K562 (cell line): ENCODE measurements at regions not wholly inside any gene's neighbourhood (a gene's known extent, or its start where the extent isn't known, plus 50 kb on each side); places are given as distances from the start of the nearest gene placed in this dataset.

ENCODE experiments used
- ATAC-seq: fragments of 200-7000 bp; cut with Tn5 transposase; 3 replicates; pipeline ENCODE4 v1.9.1; 2020; ENCODE audit warnings: moderate library complexity
- BruUV-seq: library from RNA; stranded (reverse); fragments of 400-500 nt; replicated peaks from 2 replicates; lab custom pipeline; 2021; lab: Mats Ljungman, UMichigan
- CTCF ChIA-PET: fragments of 300-600 bp; formaldehyde crosslinking; extraction: SDS; loops from one replicate; lab custom pipeline; 2021; ENCODE audit warnings: low intra/inter-chr PET ratio; lab: Yijun Ruan, JAX
- POLR2A ChIA-PET: fragments of 300-600, 350-650 bp; sonication (Branson Sonifier 250); formaldehyde crosslinking; extraction: SDS; loops from one replicate; lab custom pipeline; 2021; ENCODE audit warnings: antibody characterized with exemption, inconsistent platforms; lab: Yijun Ruan, JAX
- DNase-seq, 4 experiments: peaks; one replicate each; pipeline versions ENCODE4 v3.0.0 to v3.0.0-alpha.2; 2011 to 2018; ENCODE audit warnings: low spot score in 3 of 4, mixed read lengths in 3 of 4; ENCODE audit errors: extremely low read depth in 1 of 4
- FAIRE-seq: peaks from 2 replicates; lab custom pipeline; 2011; peaks lifted over from hg19 to GRCh38; lab: Jason Lieb, UNC
- H2AFZ ChIP-seq: 2 replicates; pipeline ENCODE4 v1.6.0; 2011; ENCODE audit warnings: low read depth, low read length, control low read depth, inconsistent platforms
- H3K27ac ChIP-seq: fragments of 200-600 bp; 3 replicates; pipeline ENCODE4 v1.8.0; 2011; ENCODE audit warnings: low read depth, mild to moderate bottlenecking, control low read depth, inconsistent platforms, low read length, moderate library complexity, mixed read lengths; ENCODE audit errors: extremely low read depth
- H3K27me3 ChIP-seq, 2 experiments: fragments of 300-600 bp in 1 of 2; 2 replicates in 1 of 2; 3 replicates in 1 of 2; pipeline versions ENCODE4 v1.6.0 to v1.8.0; 2011; ENCODE audit warnings: inconsistent platforms in 2 of 2, low read length in 2 of 2, mild to moderate bottlenecking in 1 of 2, mixed read lengths in 1 of 2, moderate library complexity in 1 of 2; ENCODE audit not compliant: control insufficient read depth in 2 of 2, insufficient read depth in 2 of 2
- H3K36me3 ChIP-seq: fragments of 300-600 bp; 3 replicates; pipeline ENCODE4 v1.8.0; 2011; ENCODE audit warnings: mild to moderate bottlenecking, low read length, inconsistent platforms; ENCODE audit not compliant: control insufficient read depth, insufficient read depth
- H3K4me1 ChIP-seq, 2 experiments: fragments of 200-600 bp in 1 of 2; replicated peaks in 1 of 2; 2 replicates in 1 of 2; 3 replicates in 1 of 2; pipeline versions ENCODE4 v1.5.1 to v1.8.0; 2011; ENCODE audit warnings: inconsistent platforms in 2 of 2, low read length in 2 of 2, mild to moderate bottlenecking in 1 of 2, mixed read lengths in 1 of 2, moderate library complexity in 1 of 2; ENCODE audit not compliant: control insufficient read depth in 2 of 2, insufficient read depth in 2 of 2
- H3K4me2 ChIP-seq: 2 replicates; pipeline ENCODE4 v1.6.1; 2011; ENCODE audit warnings: low read length, control low read depth, inconsistent platforms, mixed read lengths; ENCODE audit not compliant: insufficient read depth
- H3K4me3 ChIP-seq: fragments of 200-600 bp; sonication (generic), shearing (Covaris generic); 2 replicates; pipeline ENCODE4 v1.5.1; 2016; ENCODE audit warnings: control low read depth, inconsistent platforms
- H3K79me2 ChIP-seq: fragments of 200-600 bp; 3 replicates; pipeline ENCODE4 v1.8.0; 2011; ENCODE audit warnings: low read length, inconsistent platforms; ENCODE audit not compliant: control insufficient read depth, insufficient read depth
- H3K9ac ChIP-seq, 2 experiments: 2 replicates each; pipeline versions ENCODE4 v1.6.0 to v1.6.1; 2011; ENCODE audit warnings: low read depth in 2 of 2, low read length in 2 of 2, control low read depth in 1 of 2, inconsistent platforms in 1 of 2, mild to moderate bottlenecking in 1 of 2, mixed read lengths in 1 of 2; ENCODE audit not compliant: insufficient read depth in 1 of 2
- H3K9me1 ChIP-seq: one replicate; pipeline ENCODE4 v1.6.0; 2011; ENCODE audit warnings: inconsistent platforms, mild to moderate bottlenecking, low read length, moderate library complexity; ENCODE audit not compliant: control insufficient read depth, insufficient read depth
- H3K9me3 ChIP-seq: replicated peaks from 2 replicates; pipeline ENCODE4 v1.5.1; 2011; ENCODE audit warnings: low read depth, low read length, inconsistent platforms; ENCODE audit not compliant: control insufficient read depth, insufficient read depth
- H4K20me1 ChIP-seq: replicated peaks from 2 replicates; pipeline ENCODE4 v1.6.1; 2011; ENCODE audit warnings: low read length, inconsistent platforms, mixed read lengths; ENCODE audit not compliant: control insufficient read depth, insufficient read depth
- CREB3L1 ChIP-seq: fragments of 450-650 bp; IDR thresholded peaks from 2 replicates; pipeline ENCODE4 v1.6.1; 2014; ENCODE audit warnings: low read depth, mild to moderate bottlenecking, moderate library complexity, borderline replicate concordance
- IRF1 ChIP-seq: sonication (generic); formaldehyde crosslinking; IDR thresholded peaks from 2 replicates; pipeline ENCODE4 v1.8.0; 2022; ENCODE audit warnings: missing genetic modification reagents, mild to moderate bottlenecking, borderline replicate concordance
- NFE2 ChIP-seq: IDR thresholded peaks from 2 replicates; pipeline ENCODE4 v1.6.1; 2014; ENCODE audit warnings: antibody characterized with exemption, low read depth
- RBM14 ChIP-seq: fragments of 200-400 bp; formaldehyde crosslinking; IDR thresholded peaks from 2 replicates; pipeline ENCODE4 v1.6.1; 2018; ENCODE audit warnings: low read depth, mild to moderate bottlenecking, low read length, moderate library complexity, borderline replicate concordance; ENCODE audit not compliant: insufficient read depth
- SNRNP70 ChIP-seq: fragments of 200-400 bp; formaldehyde crosslinking; optimal IDR thresholded peaks from 2 replicates; pipeline ENCODE3; 2017; ENCODE audit warnings: low read depth, low read length
- WGBS: fragments of 100-300 bp; shearing (Covaris generic); methylation state at CpG from one replicate; pipeline ENCODE4 v1.1.6; 2016; ENCODE audit warnings: low coverage, mixed read lengths; ENCODE audit not compliant: insufficient coverage; ENCODE audit errors: missing lambda C conversion rate; 5-methylcytosine and 5-hydroxymethylcytosine counted together
- in situ Hi-C: fragments of 300-500 bp; cut with MboI; formaldehyde crosslinking; loops from 4 replicates; pipeline ENCODE4 v1.15.0; 2018; ENCODE audit warnings: inconsistent platforms, mixed read lengths
- intact Hi-C: fragments of 100-400 bp; cut with micrococcal nuclease; formaldehyde crosslinking; loops from 2 replicates; pipeline ENCODE4 v1.14.2; 2022

- TF ChIP-seq SNRNP70 = no peak
- TF ChIP-seq IRF1 = no peak
- TF ChIP-seq, all 486 proteins: peak for 0
These were observed 211.2 kb downstream of the GADD45G start (continued) for GRCh38 chr9:89815903-89816573.

GRCh38 chr9:89817151-89817950 lies 212.5 kb downstream of the GADD45G start:
- Histone ChIP-seq H4K20me1 (no peaks in the 10 kb centered on the region), H3K4me2 (no peak overlapping the region), H3K9me3 (no peaks in the 10 kb centered on the region)
- TF ChIP-seq CREB3L1 (no peak), NFE2 (no peak), RBM14 (no peak)
- TF ChIP-seq, all 486 proteins: peak for 0
- Histone ChIP-seq H3K79me2 (no peaks in the 10 kb centered on the region), H3K9ac (no peak overlapping the region), H3K4me3 (no peak overlapping the region), H2AFZ (no peak overlapping the region), H3K27ac (no peak overlapping the region), H3K27me3 (peaks cover 0 to 8% of the 10 kb centered on the region in 2 experiments; a peak in 1 of 5 replicates), H3K4me1 (no peaks in the 10 kb centered on the region), H3K36me3 (no peaks in the 10 kb centered on the region), H3K9me1 (no peaks in the 10 kb centered on the region)
- no peak for FAIRE-seq
- ATAC-seq = no peak
- POLR2A ChIA-PET = no interaction called here
- in situ Hi-C loops = no loop called here
- WGBS = 3% methylated on average over 5 of the region's 13 CpGs
- no TSS peak for BruUV-seq
- CTCF ChIA-PET = no interaction called here
- intact Hi-C loops = no loop called here
- no peak for DNase-seq
